ENCODE measurements at regions not wholly inside any gene's neighbourhood (a gene's known extent, or its start where the extent isn't known, plus 50 kb on each side); places are given as distances from the start of the nearest gene placed in this dataset.

GRCh38 chr6:7468382-7469081 lies 72.9 kb upstream of the DSP start:
- peak; percentile 43 for DNase-seq (ENCODE audit: low read depth)
- H3K4me3 ChIP-seq (ENCODE audit: low read depth, low read length), result no peak overlapping the region

GRCh38 chr6:7469696-7470095 lies 71.8 kb upstream of the DSP start:
- peak; percentile 36 for DNase-seq (ENCODE audit: low read depth)
- no peak overlapping the region for H3K4me3 ChIP-seq (ENCODE audit: low read depth, low read length)

GRCh38 chr6:7471171-7471570 lies 70.3 kb upstream of the DSP start:
- no peak overlapping the region for H3K4me3 ChIP-seq (ENCODE audit: low read depth, low read length)
- DNase-seq (ENCODE audit: low read depth), result no peak

- DNase-seq (ENCODE audit: low read depth), result no peak
Observed at GRCh38 chr6:7473805-7474719, 67.4 kb upstream of the DSP start.

GRCh38 chr6:7475081-7475480 lies 66.4 kb upstream of the DSP start:
- no peak overlapping the region for H3K4me3 ChIP-seq (ENCODE audit: low read depth, low read length)
- DNase-seq (ENCODE audit: low read depth), result no peak

More at GRCh38 chr6:7473805-7474719, 67.4 kb upstream of the DSP start:
- H3K4me3 ChIP-seq (ENCODE audit: low read depth, low read length), result no peak overlapping the region

- H3K4me3 ChIP-seq (ENCODE audit: low read depth, low read length), result no peak overlapping the region
Observed at GRCh38 chr6:7479801-7480266, 61.6 kb upstream of the DSP start.

GRCh38 chr6:7484666-7485065 lies 56.8 kb upstream of the DSP start:
- no peak for DNase-seq (ENCODE audit: low read depth)
- H3K4me3 ChIP-seq (ENCODE audit: low read depth, low read length), result no peak overlapping the region

More at GRCh38 chr6:7479801-7480266, 61.6 kb upstream of the DSP start:
- peak; percentile 23 for DNase-seq (ENCODE audit: low read depth)

- no peak for DNase-seq (ENCODE audit: low read depth)
- H3K4me3 ChIP-seq (ENCODE audit: low read depth, low read length), result no peak overlapping the region
Observed at GRCh38 chr6:7486951-7487350, 54.5 kb upstream of the DSP start.

GRCh38 chr6:7488494-7488893 lies 53.0 kb upstream of the DSP start:
- no peak for DNase-seq (ENCODE audit: low read depth)
- no peak overlapping the region for H3K4me3 ChIP-seq (ENCODE audit: low read depth, low read length)

GRCh38 chr6:7489376-7489775 lies 52.1 kb upstream of the DSP start:
- no peak overlapping the region for H3K4me3 ChIP-seq (ENCODE audit: low read depth, low read length)
- no peak for DNase-seq (ENCODE audit: low read depth)
